ENCODE measurements at regions not wholly inside any gene's neighbourhood (a gene's known extent, or its start where the extent isn't known, plus 50 kb on each side); places are given as distances from the start of the nearest gene placed in this dataset.

- no peaks in the 10 kb centered on the region for H3K4me1 ChIP-seq (ENCODE audit: control insufficient read depth, insufficient read depth, low read length)
- no peaks in the 10 kb centered on the region for H3K9me3 ChIP-seq (ENCODE audit: control insufficient read depth, insufficient read depth, low read depth, low read length)
- no peak overlapping the region for H3K27ac ChIP-seq (ENCODE audit: low read length)
- H3K36me3 ChIP-seq (ENCODE audit: control insufficient read depth, insufficient read depth, low read length): no peaks in the 10 kb centered on the region
- CTCF ChIA-PET: no interaction called here
- no TSS peak for BruUV-seq (replicated peaks)
- no peak for TF ChIP-seq CTCF (IDR thresholded peaks at IDR 0.05)
- TF ChIP-seq SIN3A (IDR thresholded peaks at IDR 0.05; ENCODE audit: borderline replicate concordance, insufficient read depth, low read depth, low read length): no peak
- no peak for TF ChIP-seq REST (IDR thresholded peaks at IDR 0.05; ENCODE audit: insufficient read depth in 1 of 2, low read depth in 2 of 2, low read length in 1 of 2)
- no peak for TF ChIP-seq TCF7L2 (IDR thresholded peaks at IDR 0.05; ENCODE audit: low read depth, low read length)
- no peak for TF ChIP-seq POLR2AphosphoS5 (IDR thresholded peaks at IDR 0.05; ENCODE audit: low read depth, low read length)
- no peak overlapping the region for H3K4me3 ChIP-seq (ENCODE audit: low read depth in 2 of 2, low read length in 2 of 2)
- POLR2A ChIA-PET: no interaction called here
- no peak for ATAC-seq
- no peak for DNase-seq (ENCODE audit: low read depth, low spot score)
- no peaks in the 10 kb centered on the region for H3K27me3 ChIP-seq (ENCODE audit: control insufficient read depth, insufficient read depth, low read length)
- intact Hi-C loops (cut with micrococcal nuclease; ENCODE audit: unreplicated experiment): no loop called here
- in situ Hi-C loops (cut with HindIII; ENCODE audit: low pct_unique_long_range_greater_than_20kb, low sequenced_read_pairs): no loop called here
These were observed 505.5 kb downstream of the CDH8 start for GRCh38 chr16:61530697-61531096.

- DNase-seq (ENCODE audit: low read depth, low spot score) (no peak), ATAC-seq (no peak)
- TF ChIP-seq POLR2AphosphoS5 (IDR thresholded peaks at IDR 0.05; ENCODE audit: low read depth, low read length) (no peak), CTCF (IDR thresholded peaks at IDR 0.05) (no peak), TCF7L2 (IDR thresholded peaks at IDR 0.05; ENCODE audit: low read depth, low read length) (no peak), SIN3A (IDR thresholded peaks at IDR 0.05; ENCODE audit: borderline replicate concordance, insufficient read depth, low read depth, low read length) (no peak), REST (IDR thresholded peaks at IDR 0.05; ENCODE audit: insufficient read depth in 1 of 2, low read depth in 2 of 2, low read length in 1 of 2) (no peak)
- no peaks in the 10 kb centered on the region for H3K9me3 ChIP-seq (ENCODE audit: control insufficient read depth, insufficient read depth, low read depth, low read length)
- in situ Hi-C loops (cut with HindIII; ENCODE audit: low pct_unique_long_range_greater_than_20kb, low sequenced_read_pairs) (no loop called here), intact Hi-C loops (cut with micrococcal nuclease; ENCODE audit: unreplicated experiment) (no loop called here)
- BruUV-seq (replicated peaks): no TSS peak
- no peaks in the 10 kb centered on the region for H3K36me3 ChIP-seq (ENCODE audit: control insufficient read depth, insufficient read depth, low read length)
- POLR2A ChIA-PET: no interaction called here
- no peaks in the 10 kb centered on the region for H3K27me3 ChIP-seq (ENCODE audit: control insufficient read depth, insufficient read depth, low read length)
- H3K4me3 ChIP-seq (ENCODE audit: low read depth in 2 of 2, low read length in 2 of 2): no peak overlapping the region
- no peaks in the 10 kb centered on the region for H3K4me1 ChIP-seq (ENCODE audit: control insufficient read depth, insufficient read depth, low read length)
- no peak overlapping the region for H3K27ac ChIP-seq (ENCODE audit: low read length)
- CTCF ChIA-PET: no interaction called here
These were observed 535.4 kb downstream of the CDH8 start for GRCh38 chr16:61500851-61501250.

Measured in Panc1 (cell line).